ENCODE measurements at regions not wholly inside any gene's neighbourhood (a gene's known extent, or its start where the extent isn't known, plus 50 kb on each side); places are given as distances from the start of the nearest gene placed in this dataset.

GRCh38 chr2:239873656-239874635 is 151.2 kb downstream of the NDUFA10 start:
- no peak for TF ChIP-seq CTCF (IDR thresholded peaks at IDR 0.05; ENCODE audit: low read depth, low read length, missing input control)
- TF ChIP-seq REST (IDR thresholded peaks at IDR 0.05), result no peak
- no peak for TF ChIP-seq ZBTB33 (IDR thresholded peaks at IDR 0.05)

All from liver (tissue), 2 donors.